ENCODE measurements at regions not wholly inside any gene's neighbourhood (a gene's known extent, or its start where the extent isn't known, plus 50 kb on each side); places are given as distances from the start of the nearest gene placed in this dataset.

DNA sequence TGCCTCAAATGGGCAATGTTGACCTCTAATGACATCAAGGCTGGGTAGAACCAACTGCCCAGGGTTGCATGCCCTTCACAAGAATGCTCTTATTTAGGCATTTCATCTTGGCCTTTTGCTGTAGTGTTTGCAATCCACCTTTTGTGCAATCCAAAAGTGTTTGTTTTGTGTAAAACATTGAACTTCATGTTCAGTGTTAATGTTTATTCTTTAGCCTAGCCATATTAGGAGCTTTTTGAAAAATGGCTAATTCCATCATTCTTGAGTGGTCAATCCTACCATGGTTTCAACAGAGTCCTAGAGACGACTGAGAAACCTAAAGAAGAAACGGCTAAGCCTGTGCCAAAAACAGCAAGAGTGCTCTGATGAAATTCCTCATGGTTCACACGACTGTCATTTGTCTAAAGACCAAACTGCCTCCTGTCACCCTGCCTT is 279.6 kb upstream of the PRDM1 start:
- Histone ChIP-seq H3K36me3 (ENCODE audit: control insufficient read depth, low read length) (no peaks in the 10 kb centered on the region), H3K4me3 (ENCODE audit: low read length) (no peak overlapping the region), H3K4me2 (ENCODE audit: low read length) (no peak overlapping the region), H3K79me2 (ENCODE audit: control insufficient read depth, low read length) (no peaks in the 10 kb centered on the region), H3F3A (ENCODE audit: control insufficient read depth, insufficient read depth) (no peaks in the 10 kb centered on the region), H3K9me3 (ENCODE audit: control insufficient read depth, insufficient read depth, low read length) (no peaks in the 10 kb centered on the region), H3K27ac (ENCODE audit: low read depth, low read length) (no peak overlapping the region), H4K20me1 (ENCODE audit: control insufficient read depth, insufficient read depth, low read depth, low read length) (no peaks in the 10 kb centered on the region), H3K27me3 (ENCODE audit: control insufficient read depth, low read length) (no peaks in the 10 kb centered on the region), H3K9me2 (replicated peaks; ENCODE audit: control insufficient read depth, low read length) (no peaks in the 10 kb centered on the region), H3K4me1 (ENCODE audit: control insufficient read depth, low read length) (no peaks in the 10 kb centered on the region)
- TF ChIP-seq EZH2phosphoT487 (IDR thresholded peaks at IDR 0.05; ENCODE audit: borderline replicate concordance, low read length): no peak
- TF ChIP-seq, protein P1, sequence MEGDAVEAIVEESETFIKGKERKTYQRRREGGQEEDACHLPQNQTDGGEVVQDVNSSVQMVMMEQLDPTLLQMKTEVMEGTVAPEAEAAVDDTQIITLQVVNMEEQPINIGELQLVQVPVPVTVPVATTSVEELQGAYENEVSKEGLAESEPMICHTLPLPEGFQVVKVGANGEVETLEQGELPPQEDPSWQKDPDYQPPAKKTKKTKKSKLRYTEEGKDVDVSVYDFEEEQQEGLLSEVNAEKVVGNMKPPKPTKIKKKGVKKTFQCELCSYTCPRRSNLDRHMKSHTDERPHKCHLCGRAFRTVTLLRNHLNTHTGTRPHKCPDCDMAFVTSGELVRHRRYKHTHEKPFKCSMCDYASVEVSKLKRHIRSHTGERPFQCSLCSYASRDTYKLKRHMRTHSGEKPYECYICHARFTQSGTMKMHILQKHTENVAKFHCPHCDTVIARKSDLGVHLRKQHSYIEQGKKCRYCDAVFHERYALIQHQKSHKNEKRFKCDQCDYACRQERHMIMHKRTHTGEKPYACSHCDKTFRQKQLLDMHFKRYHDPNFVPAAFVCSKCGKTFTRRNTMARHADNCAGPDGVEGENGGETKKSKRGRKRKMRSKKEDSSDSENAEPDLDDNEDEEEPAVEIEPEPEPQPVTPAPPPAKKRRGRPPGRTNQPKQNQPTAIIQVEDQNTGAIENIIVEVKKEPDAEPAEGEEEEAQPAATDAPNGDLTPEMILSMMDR (IDR thresholded peaks at IDR 0.05; ENCODE audit: low read depth, low read length, poor library complexity, severe bottlenecking): no peak

DNA sequence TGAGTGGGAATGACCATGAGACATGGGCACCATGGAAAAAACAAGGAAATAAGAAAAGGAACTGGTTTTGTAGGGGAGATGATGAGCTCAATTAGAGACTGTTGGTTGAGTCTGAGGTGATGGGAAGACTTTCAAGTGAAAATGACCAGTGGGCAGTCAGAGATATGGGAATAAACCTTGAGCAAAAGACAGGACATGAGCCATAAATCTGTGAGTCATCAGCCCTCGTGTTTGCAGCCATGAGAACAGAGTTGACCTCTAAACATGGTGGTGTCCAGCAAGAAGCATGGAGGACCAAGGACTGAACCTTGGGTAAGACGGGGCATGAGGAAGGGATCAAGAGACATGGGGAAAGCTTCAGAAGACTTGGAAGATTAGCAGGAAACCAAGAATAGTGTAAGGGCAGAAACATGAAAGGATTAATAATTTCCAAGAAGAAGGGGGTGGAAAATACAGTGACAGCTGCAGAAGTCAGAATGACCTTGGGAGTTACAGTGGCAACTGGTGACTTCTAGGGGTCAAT is 280.6 kb upstream of the PRDM1 start:
- Histone ChIP-seq H3K4me2 (ENCODE audit: low read length) (no peak overlapping the region), H3K9me3 (ENCODE audit: control insufficient read depth, insufficient read depth, low read length) (no peaks in the 10 kb centered on the region), H4K20me1 (ENCODE audit: control insufficient read depth, insufficient read depth, low read depth, low read length) (no peaks in the 10 kb centered on the region), H3K27me3 (ENCODE audit: control insufficient read depth, low read length) (no peaks in the 10 kb centered on the region), H3K4me3 (ENCODE audit: low read length) (no peak overlapping the region), H3F3A (ENCODE audit: control insufficient read depth, insufficient read depth) (no peaks in the 10 kb centered on the region), H3K36me3 (ENCODE audit: control insufficient read depth, low read length) (no peaks in the 10 kb centered on the region), H3K79me2 (ENCODE audit: control insufficient read depth, low read length) (no peaks in the 10 kb centered on the region), H3K27ac (ENCODE audit: low read depth, low read length) (no peak overlapping the region), H3K4me1 (ENCODE audit: control insufficient read depth, low read length) (no peaks in the 10 kb centered on the region), H3K9me2 (replicated peaks; ENCODE audit: control insufficient read depth, low read length) (no peaks in the 10 kb centered on the region)
- TF ChIP-seq, protein P1 (IDR thresholded peaks at IDR 0.05; ENCODE audit: low read depth, low read length, poor library complexity, severe bottlenecking): no peak
- no peak for TF ChIP-seq EZH2phosphoT487 (IDR thresholded peaks at IDR 0.05; ENCODE audit: borderline replicate concordance, low read length)

DNA sequence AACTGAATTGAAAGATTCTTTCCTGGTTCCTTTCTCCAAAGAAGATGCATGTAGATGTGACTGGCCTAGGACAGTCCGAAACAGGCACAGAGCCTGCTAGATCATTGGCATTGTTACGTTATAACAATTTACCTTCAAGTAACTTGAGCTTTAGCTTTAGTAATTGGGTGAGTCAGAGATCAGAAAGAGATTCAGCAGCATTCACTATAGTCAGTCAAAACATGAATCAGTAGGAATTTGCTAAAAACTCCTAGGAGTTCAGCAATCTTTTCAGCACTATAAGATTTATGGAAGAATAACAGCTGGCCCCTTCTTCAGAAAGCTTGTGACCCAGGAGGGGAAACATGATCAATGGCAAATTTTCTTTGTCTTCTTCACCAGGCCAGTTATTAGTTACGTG is 281.7 kb upstream of the PRDM1 start:
- H3K4me1 ChIP-seq (ENCODE audit: control insufficient read depth, low read length): no peaks in the 10 kb centered on the region
- no peak overlapping the region for H3K4me2 ChIP-seq (ENCODE audit: low read length)
- H3F3A ChIP-seq (ENCODE audit: control insufficient read depth, insufficient read depth): no peaks in the 10 kb centered on the region
- no peaks in the 10 kb centered on the region for H3K9me2 ChIP-seq (replicated peaks; ENCODE audit: control insufficient read depth, low read length)
- H3K27ac ChIP-seq (ENCODE audit: low read depth, low read length): no peak overlapping the region
- H3K27me3 ChIP-seq (ENCODE audit: control insufficient read depth, low read length): no peaks in the 10 kb centered on the region
- H3K9me3 ChIP-seq (ENCODE audit: control insufficient read depth, insufficient read depth, low read length): no peaks in the 10 kb centered on the region
- no peaks in the 10 kb centered on the region for H3K79me2 ChIP-seq (ENCODE audit: control insufficient read depth, low read length)
- no peaks in the 10 kb centered on the region for H3K36me3 ChIP-seq (ENCODE audit: control insufficient read depth, low read length)
- H3K4me3 ChIP-seq (ENCODE audit: low read length): no peak overlapping the region
- TF ChIP-seq, protein P1 (IDR thresholded peaks at IDR 0.05; ENCODE audit: low read depth, low read length, poor library complexity, severe bottlenecking): no peak
- no peak for TF ChIP-seq EZH2phosphoT487 (IDR thresholded peaks at IDR 0.05; ENCODE audit: borderline replicate concordance, low read length)
- no peaks in the 10 kb centered on the region for H4K20me1 ChIP-seq (ENCODE audit: control insufficient read depth, insufficient read depth, low read depth, low read length)

Measured in DOHH2 (cell line).